PC-9 (cell line): ENCODE measurements at regions not wholly inside any gene's neighbourhood (a gene's known extent, or its start where the extent isn't known, plus 50 kb on each side); places are given as distances from the start of the nearest gene placed in this dataset.

Experiments used
- BruUV-seq: library from RNA; stranded (reverse); fragments of 400-500 nt; replicated peaks from 2 replicates; lab custom pipeline; 2021; lab: Mats Ljungman, UMichigan
- CTCF ChIA-PET: fragments of 300-600 bp; sonication (Branson Sonifier 250); formaldehyde crosslinking; loops from one replicate; lab custom pipeline; 2022; ENCODE audit warnings: antibody characterized with exemption; lab: Charles Lee
- POLR2A ChIA-PET: fragments of 300-600 bp; sonication (Branson Sonifier 250); formaldehyde crosslinking; loops from one replicate; lab custom pipeline; 2022; ENCODE audit warnings: antibody characterized with exemption; ENCODE audit not compliant: unreplicated experiment; lab: Charles Lee
- DNase-seq, 2 experiments: peaks; one replicate each; pipeline versions ENCODE4 v3.0.0 to v3.0.0-alpha.2; 2015 to 2022; ENCODE audit warnings: mixed read lengths in 1 of 2
- H2AFZ ChIP-seq: fragments of 200-600 bp; sonication (generic); 2 replicates; pipeline ENCODE4 v1.8.1; 2017; ENCODE audit warnings: antibody characterized with exemption
- H3F3A ChIP-seq: fragments of 200-600 bp; sonication (generic); 2 replicates; pipeline ENCODE4 v1.8.1; 2017; ENCODE audit warnings: antibody characterized with exemption, mild to moderate bottlenecking, low read depth; ENCODE audit not compliant: insufficient read depth
- H3K27ac ChIP-seq: fragments of 200-600 bp; sonication (generic); 2 replicates; pipeline ENCODE4 v1.6.1; 2016; ENCODE audit warnings: mixed run types
- H3K27me3 ChIP-seq: fragments of 200-600 bp; sonication (generic); 2 replicates; pipeline ENCODE4 v1.6.1; 2016; ENCODE audit warnings: low read depth, mixed run types; ENCODE audit not compliant: insufficient read depth
- H3K36me3 ChIP-seq: fragments of 200-600 bp; sonication (generic); 2 replicates; pipeline ENCODE4 v1.6.1; 2016; ENCODE audit warnings: low read depth, mixed run types
- H3K4me1 ChIP-seq: fragments of 200-600 bp; sonication (generic); replicated peaks from 2 replicates; pipeline ENCODE4 v1.6.1; 2016; ENCODE audit warnings: mixed run types; ENCODE audit not compliant: insufficient read depth
- H3K4me2 ChIP-seq: fragments of 200-600 bp; sonication (generic); 2 replicates; pipeline ENCODE4 v1.6.1; 2017; ENCODE audit warnings: mixed run types
- H3K4me3 ChIP-seq: fragments of 200-600 bp; sonication (generic); 2 replicates; pipeline ENCODE4 v1.6.1; 2016; ENCODE audit warnings: mixed run types
- H3K79me2 ChIP-seq: fragments of 200-600 bp; sonication (generic); 2 replicates; pipeline ENCODE4 v1.6.1; 2017; ENCODE audit warnings: low read depth, mixed run types
- H3K9me2 ChIP-seq: fragments of 200-600 bp; sonication (generic); 2 replicates; pipeline ENCODE4 v1.8.1; 2017; ENCODE audit warnings: mild to moderate bottlenecking; ENCODE audit not compliant: insufficient read depth
- H3K9me3 ChIP-seq: fragments of 200-600 bp; sonication (generic); 2 replicates; pipeline ENCODE4 v1.8.1; 2016; ENCODE audit warnings: low read depth; ENCODE audit not compliant: insufficient read depth
- H4K20me1 ChIP-seq: fragments of 200-600 bp; sonication (generic); 2 replicates; pipeline ENCODE4 v1.8.1; 2017; ENCODE audit not compliant: insufficient read depth
- CTCF ChIP-seq: fragments of 200-600 bp; sonication (generic); conservative IDR thresholded peaks from 2 replicates; pipeline ENCODE4 v1.6.1; 2017; ENCODE audit warnings: mixed run types, antibody characterized with exemption, mild to moderate bottlenecking, moderate library complexity
- EZH2 ChIP-seq: fragments of 200-600 bp; sonication (generic); IDR thresholded peaks from 2 replicates; pipeline ENCODE4 v1.8.0; 2017; ENCODE audit warnings: antibody characterized with exemption, low read depth
- intact Hi-C: fragments of 100-400 bp; cut with micrococcal nuclease; formaldehyde crosslinking; loops from one replicate; pipeline ENCODE4 v1.10.0; 2022; ENCODE audit not compliant: unreplicated experiment

- CTCF ChIA-PET: no interaction called here
- H3K9me2 ChIP-seq: no peaks in the 10 kb centered on the region
- no TSS peak for BruUV-seq
Observed at GRCh38 chr18:77557046-77557587, 307.5 kb downstream of the GALR1 start.

GRCh38 chr18:77559274-77559910 is 309.7 kb downstream of the GALR1 start:
- Histone ChIP-seq H3K36me3 (no peaks in the 10 kb centered on the region), H3K4me2 (no peak overlapping the region), H3K9me2 (no peaks in the 10 kb centered on the region; the same call in 1 of the 2 replicates), H3K4me3 (no peak overlapping the region), H4K20me1 (no peaks in the 10 kb centered on the region), H3K4me1 (no peaks in the 10 kb centered on the region), H3K9me3 (no peaks in the 10 kb centered on the region), H3F3A (no peaks in the 10 kb centered on the region), H3K27me3 (no peaks in the 10 kb centered on the region), H3K79me2 (no peaks in the 10 kb centered on the region), H3K27ac (no peak overlapping the region), H2AFZ (no peak overlapping the region)
- no peak for TF ChIP-seq EZH2
- TF ChIP-seq CTCF: no peak
- intact Hi-C loops: no loop called here
- BruUV-seq: no TSS peak
- DNase-seq: no peak
- ChIA-PET POLR2A (no interaction called here), CTCF (no interaction called here)

More at GRCh38 chr18:77557046-77557587, 307.5 kb downstream of the GALR1 start:
- DNase-seq: no peak
- H3K36me3 ChIP-seq: no peaks in the 10 kb centered on the region
- no peak overlapping the region for H3K27ac ChIP-seq
- H4K20me1 ChIP-seq: no peaks in the 10 kb centered on the region
- POLR2A ChIA-PET: no interaction called here
- no peaks in the 10 kb centered on the region for H3K27me3 ChIP-seq
- intact Hi-C loops: no loop called here
- H3K4me2 ChIP-seq: no peak overlapping the region
- no peaks in the 10 kb centered on the region for H3K9me3 ChIP-seq
- H3K4me1 ChIP-seq: no peaks in the 10 kb centered on the region
- no peak overlapping the region for H2AFZ ChIP-seq
- no peaks in the 10 kb centered on the region for H3F3A ChIP-seq
- TF ChIP-seq EZH2 (no peak), CTCF (no peak)
- no peaks in the 10 kb centered on the region for H3K79me2 ChIP-seq
- H3K4me3 ChIP-seq: no peak overlapping the region

- Histone ChIP-seq H3K4me2 (no peak overlapping the region), H3K79me2 (no peaks in the 10 kb centered on the region), H3K9me2 (no peaks in the 10 kb centered on the region; the same call in 1 of the 2 replicates), H3K9me3 (no peaks in the 10 kb centered on the region), H3K4me3 (no peak overlapping the region), H3K27ac (no peak overlapping the region), H4K20me1 (no peaks in the 10 kb centered on the region), H3K4me1 (no peaks in the 10 kb centered on the region), H2AFZ (no peak overlapping the region), H3F3A (no peaks in the 10 kb centered on the region), H3K36me3 (no peaks in the 10 kb centered on the region), H3K27me3 (no peaks in the 10 kb centered on the region)
- no peak for DNase-seq
- TF ChIP-seq CTCF: no peak
- TF ChIP-seq EZH2: no peak
- intact Hi-C loops: no loop called here
- no TSS peak for BruUV-seq
- ChIA-PET CTCF (no interaction called here), POLR2A (no interaction called here)
Observed at GRCh38 chr18:77560341-77560992, 310.8 kb downstream of the GALR1 start.
